ENCODE measurements at regions not wholly inside any gene's neighbourhood (a gene's known extent, or its start where the extent isn't known, plus 50 kb on each side); places are given as distances from the start of the nearest gene placed in this dataset.

GRCh38 chr1:244778344-244778743, 57.1 kb upstream of the COX20 start:
- no peak for TF ChIP-seq E2F1 (CRISPR knock-in tag; IDR thresholded peaks at IDR 0.05)
- no peak for TF ChIP-seq POLR2A (conservative IDR thresholded peaks at IDR 0.05)
- TF ChIP-seq CTCF (IDR thresholded peaks at IDR 0.05 in 2 of 3, conservative IDR thresholded peaks at IDR 0.05 in 1 of 3; ENCODE audit: insufficient read depth in 2 of 3, low read depth in 1 of 3, low read length in 3 of 3): no peak
- TF ChIP-seq PHF21A (IDR thresholded peaks at IDR 0.05; ENCODE audit: borderline replicate concordance, low read depth): no peak
- no peak for TF ChIP-seq MTA3 (IDR thresholded peaks at IDR 0.05; ENCODE audit: borderline replicate concordance)
- no peak for TF ChIP-seq PKNOX1 (IDR thresholded peaks at IDR 0.05)
- TF ChIP-seq SMC3 (conservative IDR thresholded peaks at IDR 0.05; ENCODE audit: insufficient read depth, low read depth, low read length): no peak
- TF ChIP-seq, protein P1, sequence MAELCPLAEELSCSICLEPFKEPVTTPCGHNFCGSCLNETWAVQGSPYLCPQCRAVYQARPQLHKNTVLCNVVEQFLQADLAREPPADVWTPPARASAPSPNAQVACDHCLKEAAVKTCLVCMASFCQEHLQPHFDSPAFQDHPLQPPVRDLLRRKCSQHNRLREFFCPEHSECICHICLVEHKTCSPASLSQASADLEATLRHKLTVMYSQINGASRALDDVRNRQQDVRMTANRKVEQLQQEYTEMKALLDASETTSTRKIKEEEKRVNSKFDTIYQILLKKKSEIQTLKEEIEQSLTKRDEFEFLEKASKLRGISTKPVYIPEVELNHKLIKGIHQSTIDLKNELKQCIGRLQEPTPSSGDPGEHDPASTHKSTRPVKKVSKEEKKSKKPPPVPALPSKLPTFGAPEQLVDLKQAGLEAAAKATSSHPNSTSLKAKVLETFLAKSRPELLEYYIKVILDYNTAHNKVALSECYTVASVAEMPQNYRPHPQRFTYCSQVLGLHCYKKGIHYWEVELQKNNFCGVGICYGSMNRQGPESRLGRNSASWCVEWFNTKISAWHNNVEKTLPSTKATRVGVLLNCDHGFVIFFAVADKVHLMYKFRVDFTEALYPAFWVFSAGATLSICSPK (IDR thresholded peaks at IDR 0.05; ENCODE audit: borderline replicate concordance): no peak
- no peak for TF ChIP-seq ZNF699 (CRISPR knock-in tag; IDR thresholded peaks at IDR 0.05; ENCODE audit: insufficient replicate concordance)
- TF ChIP-seq ZNF274 (IDR thresholded peaks at IDR 0.05; ENCODE audit: borderline replicate concordance, low read depth, low read length): no peak

All from K562 (cell line).